ENCODE measurements at regions not wholly inside any gene's neighbourhood (a gene's known extent, or its start where the extent isn't known, plus 50 kb on each side); places are given as distances from the start of the nearest gene placed in this dataset.
"Not testable (repeated sequence)": the region's sequence is repeated elsewhere in the genome, so short reads cannot be mapped to it uniquely, and the experiment has no call there.

DNA sequence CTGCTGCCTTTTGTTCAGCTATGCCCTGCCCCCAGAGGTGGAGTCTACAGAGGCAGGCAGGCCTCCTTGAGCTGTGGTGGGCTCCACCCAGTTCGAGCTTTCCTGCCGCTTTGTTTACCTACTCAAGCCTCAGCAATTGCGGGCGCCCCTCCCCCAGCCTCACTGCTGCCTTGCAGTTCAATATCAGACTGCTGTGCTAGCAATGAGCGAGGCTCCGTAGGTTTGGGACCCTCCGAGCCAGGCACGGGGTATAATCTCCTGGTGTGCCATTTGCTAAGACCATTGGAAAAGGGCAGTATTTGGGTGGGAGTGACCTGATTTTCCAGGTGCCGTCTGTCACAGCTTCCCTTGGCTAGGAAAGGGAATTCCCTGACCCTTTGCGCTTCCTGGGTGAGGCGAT, 51.9 kb downstream of the DIPK2A start:
- not testable (repeated sequence) for DNase-seq (ENCODE audit: low read depth)

DNA sequence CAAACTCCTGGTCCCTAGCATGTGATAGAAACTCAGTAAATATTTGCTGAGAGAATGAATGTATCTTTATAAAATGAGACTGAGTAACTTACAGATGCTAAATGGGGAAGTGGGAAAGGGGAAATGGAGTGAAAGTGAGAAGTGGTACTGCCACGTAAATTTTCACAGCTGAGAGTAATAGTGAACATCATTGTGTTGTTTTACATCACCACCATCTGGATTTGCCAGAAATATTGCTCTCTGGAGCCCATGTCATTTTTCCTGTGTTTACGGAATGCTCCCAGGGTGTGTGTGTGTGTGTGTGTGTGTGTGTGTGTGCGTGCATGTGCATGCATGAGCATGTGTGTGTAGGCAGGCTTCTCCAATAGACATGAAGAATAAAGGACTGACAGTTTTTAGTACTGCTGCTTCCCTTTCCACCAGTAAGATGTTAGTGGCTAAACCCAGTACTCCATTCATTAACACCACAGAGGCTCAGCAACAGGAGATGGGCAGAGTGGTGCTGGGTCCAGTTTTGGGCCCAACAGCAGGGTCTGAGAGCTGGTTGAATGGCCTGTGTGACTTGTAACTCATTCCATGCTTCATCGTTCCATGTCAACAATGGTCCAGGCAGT, 57.3 kb downstream of the DIPK2A start:
- no peak for DNase-seq (ENCODE audit: low read depth)

DNA sequence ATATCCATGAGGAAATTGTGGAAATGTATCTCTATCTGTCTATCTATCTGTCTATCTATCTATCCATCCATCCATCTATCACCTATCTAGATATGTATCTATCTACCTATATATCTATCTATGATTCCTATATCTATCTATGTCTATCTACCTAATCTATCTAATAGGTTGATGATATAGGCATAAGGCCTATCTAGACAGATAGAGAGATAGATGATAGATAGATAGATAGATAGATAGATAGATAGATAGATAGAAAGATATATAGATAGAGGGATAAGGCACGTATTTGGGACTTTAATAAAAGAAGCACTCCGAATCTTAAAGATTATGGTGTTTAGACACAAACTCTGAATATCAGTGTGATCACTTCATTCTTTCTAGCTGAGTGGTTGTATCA, 58.1 kb downstream of the DIPK2A start:
- DNase-seq (ENCODE audit: low read depth), result no peak

DNA sequence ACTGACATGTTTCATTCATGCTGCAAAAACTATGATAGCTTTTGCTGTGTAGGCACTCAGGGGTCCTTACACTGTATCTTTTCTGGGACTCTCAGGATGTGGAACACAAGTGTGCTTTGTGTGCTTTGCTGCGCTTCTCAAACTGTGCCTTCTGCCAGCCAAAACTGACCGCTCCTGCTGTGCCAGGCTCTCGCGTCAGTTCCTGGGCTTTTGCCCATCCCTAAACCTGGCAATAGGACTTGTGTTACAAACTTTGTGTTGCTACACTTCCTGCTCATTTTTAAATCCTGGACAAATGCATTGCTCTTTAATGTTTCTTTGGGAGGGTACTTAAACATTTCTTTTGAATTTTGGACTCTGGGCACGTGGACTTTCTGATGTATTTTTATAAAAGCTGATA, 60.3 kb downstream of the DIPK2A start:
- DNase-seq (ENCODE audit: low read depth), result peak; percentile 5

DNA sequence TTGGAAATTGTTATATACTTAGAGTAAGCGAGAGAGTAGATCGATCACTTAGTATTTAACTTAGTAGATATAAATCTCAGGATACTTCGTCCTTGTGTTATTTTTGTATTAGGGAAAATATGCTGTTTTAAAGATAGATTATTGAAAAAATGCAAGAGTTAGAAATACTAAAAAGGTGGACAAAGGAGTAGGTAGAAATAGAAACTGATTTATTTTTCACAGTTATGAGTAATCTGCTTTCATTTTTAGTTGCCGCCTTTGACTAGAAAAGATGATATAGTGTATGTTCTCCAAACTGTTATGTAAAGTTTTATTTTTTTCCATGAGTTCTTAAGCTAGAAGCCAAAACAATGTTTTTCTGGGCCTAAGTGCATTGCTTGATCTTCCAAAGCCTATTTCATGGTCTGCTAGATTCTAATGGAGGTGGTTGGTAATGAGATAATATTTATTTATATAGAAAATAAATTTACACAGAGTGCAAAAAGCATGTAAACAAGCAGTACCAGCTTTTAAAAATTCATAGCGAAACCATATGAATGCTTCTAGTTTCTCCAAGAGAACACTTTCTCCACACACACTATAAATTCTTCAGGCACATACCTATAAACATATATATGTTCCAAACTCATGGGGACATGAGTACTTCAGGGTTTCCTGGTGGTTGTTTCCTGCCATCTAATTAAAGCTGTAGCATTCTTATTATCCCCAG, 61.1 kb downstream of the DIPK2A start:
- no peak for DNase-seq (ENCODE audit: low read depth)

DNA sequence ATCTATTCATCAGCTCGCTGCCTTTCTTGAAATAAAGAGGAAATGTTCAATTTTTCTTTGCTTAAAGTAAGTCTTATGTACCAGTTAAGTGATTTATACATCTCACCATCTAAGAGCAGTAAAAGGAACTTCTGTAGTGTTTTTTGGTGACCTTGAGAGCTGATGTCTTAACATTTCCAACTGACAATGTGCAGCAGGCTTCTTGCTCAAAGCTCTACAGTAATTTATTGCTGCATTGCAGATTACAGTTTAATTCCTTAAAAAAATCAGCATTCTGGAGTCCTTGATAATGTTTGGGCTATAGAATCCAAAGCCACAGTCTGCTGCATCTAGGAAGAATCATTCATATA, 61.6 kb downstream of the DIPK2A start:
- DNase-seq (ENCODE audit: low read depth), result no peak

DNA sequence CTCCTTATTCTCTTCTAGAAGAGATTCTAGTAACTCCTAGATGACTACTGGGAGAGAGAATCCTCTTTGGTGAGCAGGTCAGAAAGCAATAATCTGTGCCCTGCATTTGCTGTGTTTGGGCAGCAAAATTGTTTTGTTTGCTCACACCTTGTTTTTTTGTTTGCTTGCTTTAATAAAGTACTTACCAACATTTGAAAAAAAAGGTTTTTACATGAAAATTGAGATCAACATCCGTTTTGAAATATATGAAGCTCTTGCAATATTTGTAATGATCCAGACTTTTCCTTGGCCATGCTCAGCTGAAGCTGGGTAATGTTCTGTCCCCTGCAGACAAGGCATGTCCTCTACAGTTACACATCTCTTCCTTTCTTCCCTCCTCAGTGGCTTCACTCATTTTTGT, 62.2 kb downstream of the DIPK2A start:
- no peak for DNase-seq (ENCODE audit: low read depth)

DNA sequence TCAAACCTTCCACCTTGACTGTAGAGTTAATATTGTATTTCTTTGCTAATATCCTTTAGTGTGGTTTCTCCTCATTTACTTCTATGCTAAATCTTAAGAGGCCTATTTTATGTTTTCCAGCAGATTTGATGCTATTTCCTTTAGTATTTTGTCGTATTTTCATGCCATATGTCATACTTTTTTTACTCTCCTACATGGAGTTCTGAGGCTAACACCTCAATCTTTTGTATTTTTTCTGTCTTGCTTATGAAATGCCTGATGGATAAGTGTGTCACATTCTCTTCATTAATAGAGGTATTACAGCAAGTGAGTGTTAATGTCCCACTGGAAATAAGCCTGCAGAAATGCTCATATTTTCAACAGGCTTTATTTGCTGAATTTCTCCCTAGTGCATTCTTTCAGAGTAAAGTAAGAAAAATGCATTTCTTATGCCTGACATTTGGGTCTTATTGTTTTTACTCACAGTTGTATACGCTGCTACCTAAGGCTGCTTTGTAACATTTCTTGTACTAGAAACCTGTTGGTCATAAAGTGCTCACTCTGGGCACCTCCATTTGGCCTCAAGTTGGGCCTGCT, 63.2 kb downstream of the DIPK2A start:
- DNase-seq (ENCODE audit: low read depth), result no peak

DNA sequence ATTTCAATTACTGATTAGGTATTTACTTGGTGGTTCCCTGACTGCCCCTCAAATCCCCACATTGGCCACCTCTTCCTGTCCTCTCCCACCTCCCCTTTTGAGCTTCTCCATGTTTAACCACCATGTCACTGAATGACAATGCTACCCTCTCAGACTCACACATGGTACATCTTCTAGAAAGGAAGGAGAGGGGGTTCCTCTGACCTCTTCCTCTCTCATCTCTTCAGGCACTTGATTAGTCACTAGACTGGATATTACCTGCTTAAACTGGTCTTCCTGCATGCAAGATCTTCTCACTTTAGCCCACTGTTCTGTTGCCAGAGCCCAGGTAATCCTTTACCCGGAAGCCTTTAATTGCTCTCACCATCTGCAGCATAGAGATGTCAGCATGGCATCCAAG, 64.9 kb downstream of the DIPK2A start:
- no peak for DNase-seq (ENCODE audit: low read depth)

DNA sequence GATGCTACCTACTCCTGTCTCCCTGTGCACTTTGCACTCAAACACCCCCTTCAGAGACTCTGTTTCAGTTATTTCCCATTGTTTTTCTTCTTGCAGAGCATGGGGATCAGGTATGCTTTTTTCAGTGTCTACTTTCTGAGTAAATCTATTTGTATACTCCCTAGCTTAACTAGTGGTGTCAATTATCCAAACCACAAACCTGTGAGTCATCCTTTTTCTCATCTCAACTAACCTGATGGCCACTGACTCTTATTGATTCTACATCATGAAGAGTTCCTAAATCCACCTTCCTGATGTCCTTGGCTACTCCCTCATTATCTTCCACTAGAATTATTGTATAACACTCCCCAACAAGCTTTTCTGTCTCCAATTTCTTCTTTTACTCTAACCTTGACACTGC, 68.0 kb downstream of the DIPK2A start:
- DNase-seq (ENCODE audit: low read depth), result no peak

DNA sequence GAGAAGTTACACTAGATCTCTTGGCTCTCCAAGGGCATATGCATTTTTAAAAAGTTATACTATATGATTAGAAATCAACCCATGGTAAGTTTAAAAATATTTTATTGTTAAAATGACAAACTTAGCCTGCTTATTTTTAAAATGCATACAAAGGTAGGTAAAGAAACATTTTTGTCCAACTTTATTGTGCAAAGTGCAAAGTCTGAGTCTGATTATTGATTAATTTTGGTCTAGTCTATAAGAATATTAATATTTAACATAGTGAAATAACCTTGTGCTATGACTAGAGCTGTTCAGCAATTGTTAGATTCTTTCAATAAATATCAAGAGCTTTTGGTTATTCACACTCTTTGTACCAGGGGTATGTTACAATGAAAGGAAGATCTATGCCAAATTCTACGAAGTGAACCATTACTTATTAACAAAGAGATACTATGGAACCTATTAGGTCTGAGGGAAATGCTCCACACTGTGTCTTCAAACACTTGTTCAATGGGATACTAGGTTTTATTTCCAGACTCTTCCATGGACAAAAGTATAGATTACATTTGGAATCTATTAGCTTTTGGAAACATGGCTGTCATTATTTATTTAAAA, 70.4 kb downstream of the DIPK2A start:
- no peak for DNase-seq (ENCODE audit: low read depth)

DNA sequence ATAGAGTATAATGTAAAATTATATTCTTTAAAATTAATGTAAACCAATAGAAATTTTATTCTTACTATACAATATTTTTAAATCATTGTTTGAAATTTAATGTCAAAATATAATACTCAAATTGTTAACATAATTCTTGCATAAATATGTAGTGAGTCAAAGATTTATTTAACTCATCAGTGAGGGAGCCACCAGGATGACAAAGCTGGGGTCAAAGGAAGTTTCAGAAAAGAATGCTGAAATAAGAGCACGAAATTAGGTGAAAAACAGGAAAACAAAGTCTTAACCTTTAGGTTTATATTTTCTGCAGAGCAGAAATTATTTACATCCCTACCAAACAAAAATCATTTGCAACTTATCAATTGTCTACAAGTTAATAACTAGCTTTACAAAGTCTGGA, 74.1 kb downstream of the DIPK2A start:
- no peak for DNase-seq (ENCODE audit: low read depth)

DNA sequence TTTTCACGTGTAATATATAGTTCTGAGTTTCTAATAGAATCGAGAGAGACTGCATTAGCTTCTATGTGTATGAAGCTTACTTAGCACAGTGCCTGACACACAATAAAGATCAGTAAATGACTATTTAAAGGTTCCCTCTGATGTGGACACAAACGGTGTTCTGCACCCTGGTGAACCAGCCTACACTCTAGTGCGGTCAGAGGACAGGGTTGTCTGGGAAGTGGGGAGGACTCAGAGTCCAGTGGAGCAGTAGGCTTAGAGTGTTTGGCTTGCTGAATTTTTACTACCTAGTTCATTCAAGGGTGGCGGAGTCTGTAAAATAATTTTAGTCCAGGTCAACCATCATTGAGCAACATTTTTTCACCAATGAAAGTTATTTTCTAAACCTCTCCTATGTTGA, 77.8 kb downstream of the DIPK2A start:
- no peak for DNase-seq (ENCODE audit: low read depth)

DNA sequence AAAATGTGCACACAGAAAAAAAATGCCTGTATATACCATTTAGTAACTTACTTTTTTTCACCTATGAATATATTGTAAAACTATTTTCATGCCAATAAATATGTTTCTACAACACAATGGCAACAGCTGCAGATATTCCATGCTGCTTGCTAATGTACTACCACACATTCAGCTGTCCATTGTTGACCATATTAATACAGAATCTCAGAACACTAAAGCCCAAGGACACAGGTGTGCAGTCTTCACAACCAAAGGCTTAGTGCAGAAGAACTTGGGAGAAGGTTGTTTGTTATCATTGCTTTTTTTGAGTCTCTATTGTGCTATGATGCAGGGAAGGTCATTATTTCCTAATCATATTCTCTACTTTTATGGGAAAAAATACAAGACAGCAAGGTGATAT, 79.6 kb downstream of the DIPK2A start:
- no peak for DNase-seq (ENCODE audit: low read depth)

DNA sequence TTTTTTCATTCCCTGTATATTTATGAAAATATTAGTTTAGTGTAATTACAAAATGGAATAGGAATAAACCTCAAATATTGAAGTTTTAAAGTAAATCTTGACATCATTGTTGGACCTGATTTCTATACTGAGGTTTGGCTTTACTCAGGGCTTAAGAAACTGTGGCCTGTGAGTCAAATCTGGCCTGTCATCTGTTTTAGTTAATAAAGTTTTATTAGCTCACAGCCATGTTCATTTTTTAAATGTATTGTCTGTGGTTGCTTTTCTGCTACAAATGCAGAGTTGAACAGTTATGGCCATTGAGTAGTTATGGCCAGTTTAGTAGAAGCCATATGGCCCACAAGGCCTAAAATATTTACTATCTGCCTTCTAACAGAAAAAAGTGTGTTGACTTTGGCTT, 80.7 kb downstream of the DIPK2A start:
- DNase-seq (ENCODE audit: low read depth), result no peak

DNA sequence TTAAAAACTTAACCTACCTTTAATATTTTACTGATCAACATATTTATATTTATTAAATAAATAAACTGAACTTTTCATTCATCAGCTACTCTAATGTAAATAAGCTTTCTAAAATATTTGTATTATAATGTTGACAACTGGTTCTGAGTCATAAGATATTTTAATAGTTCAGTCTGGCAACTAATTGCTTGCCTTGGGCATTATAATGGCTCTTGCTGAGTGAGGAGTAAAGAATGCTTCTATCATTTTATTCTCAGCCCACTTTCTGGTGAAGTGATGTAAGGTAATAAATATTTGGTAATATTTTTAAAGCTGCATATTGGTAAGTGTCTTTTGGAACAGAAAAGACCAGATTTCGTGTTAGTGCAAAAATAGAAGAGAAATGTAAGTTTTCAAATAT, 81.5 kb downstream of the DIPK2A start:
- peak; percentile 15 for DNase-seq (ENCODE audit: low read depth)

DNA sequence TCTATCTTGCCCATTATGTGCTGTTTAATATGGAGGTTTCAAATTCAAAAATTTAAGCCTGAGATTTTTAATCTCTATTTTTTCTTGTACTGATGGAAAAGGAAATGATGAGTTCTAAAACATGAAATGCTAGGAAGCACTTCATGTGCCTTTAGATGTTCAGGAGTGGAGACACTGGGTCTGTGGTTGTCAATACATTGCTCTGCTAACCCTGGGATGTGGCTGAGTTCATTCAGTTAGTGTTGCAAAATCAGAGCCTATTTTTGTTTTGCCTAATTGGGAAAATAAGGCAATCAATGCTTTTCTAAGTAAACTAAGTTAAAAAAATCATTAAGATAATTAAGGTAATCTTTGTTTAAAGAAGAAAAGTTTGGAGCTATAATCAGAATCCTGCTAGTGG, 83.1 kb downstream of the DIPK2A start:
- no peak for DNase-seq (ENCODE audit: low read depth)

DNA sequence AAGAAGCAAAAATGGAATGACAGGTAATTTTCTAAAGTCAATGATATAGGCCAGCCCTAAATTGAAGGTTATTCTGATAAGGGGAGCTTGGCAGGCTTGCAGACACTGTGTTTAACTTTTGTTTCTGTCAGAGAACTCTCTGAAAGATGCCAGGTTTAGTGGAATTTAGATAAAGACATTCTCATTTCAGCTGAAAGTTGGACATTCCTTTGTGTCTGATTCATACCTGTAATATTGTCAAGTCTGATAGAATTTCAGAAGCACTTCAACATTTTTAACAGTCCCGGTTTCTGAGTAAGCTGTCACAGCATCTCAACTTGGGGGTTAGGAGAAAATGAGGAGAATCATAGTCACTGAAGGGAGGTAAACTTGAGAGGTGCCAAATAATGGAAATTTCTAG, 84.0 kb downstream of the DIPK2A start:
- no peak for DNase-seq (ENCODE audit: low read depth)

DNA sequence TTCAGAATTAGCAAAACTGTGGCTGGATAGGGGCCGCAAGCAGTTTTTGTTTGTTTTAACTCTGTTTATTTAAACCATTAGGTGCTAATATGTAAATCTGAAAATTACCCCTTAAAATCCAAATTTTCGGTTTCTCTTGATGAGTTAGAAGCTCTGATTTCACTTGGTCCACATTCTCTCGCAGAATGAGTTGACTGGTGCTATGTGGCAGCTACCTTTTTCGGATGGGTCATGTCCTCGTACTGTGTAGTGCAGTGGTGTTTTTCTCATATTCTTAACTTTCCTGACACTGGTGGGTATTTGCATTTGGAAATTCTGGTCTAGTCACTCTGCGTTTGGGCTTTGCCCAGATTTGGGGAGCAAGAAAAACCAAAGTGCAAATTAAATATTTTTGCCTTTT, 87.1 kb downstream of the DIPK2A start:
- no peak for DNase-seq (ENCODE audit: low read depth)

DNA sequence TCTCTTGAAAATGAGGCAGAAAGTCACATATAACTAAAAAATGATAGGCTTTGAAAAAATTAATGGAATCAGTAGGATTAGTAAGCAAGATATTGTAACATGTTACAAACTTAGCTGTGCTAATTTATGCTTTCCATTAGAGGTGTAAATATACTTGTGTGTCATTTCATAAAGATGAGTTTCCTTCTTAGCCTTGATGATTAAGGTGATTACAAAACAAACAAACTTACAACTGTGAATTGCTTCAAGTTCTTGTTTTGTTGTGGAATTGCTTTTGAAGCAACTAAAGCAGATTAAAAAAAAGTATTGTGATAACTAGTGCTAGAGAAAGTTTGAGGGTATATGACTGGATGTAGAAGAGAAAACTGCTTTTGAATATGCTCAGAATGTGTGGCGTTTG, 87.9 kb downstream of the DIPK2A start:
- no peak for DNase-seq (ENCODE audit: low read depth)

DNA sequence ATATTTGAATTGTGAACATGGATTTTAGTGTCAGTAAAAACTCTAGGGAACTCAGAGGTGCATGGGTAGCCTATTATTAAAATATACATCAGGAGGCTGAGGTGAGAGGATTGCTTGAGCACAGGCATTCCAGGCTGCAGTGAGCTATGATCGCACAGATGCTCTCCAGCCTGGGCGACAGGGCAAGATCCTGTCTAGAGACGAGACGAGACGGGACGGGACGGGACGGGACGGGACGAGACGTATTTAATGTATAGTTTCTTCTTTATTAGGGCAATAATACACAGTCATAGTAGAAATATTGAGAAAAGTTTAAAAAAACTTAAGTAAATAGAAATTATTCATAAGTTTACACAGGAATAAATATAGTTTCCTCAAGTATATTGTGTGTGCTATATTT, 89.3 kb downstream of the DIPK2A start:
- DNase-seq (ENCODE audit: low read depth), result no peak

DNA sequence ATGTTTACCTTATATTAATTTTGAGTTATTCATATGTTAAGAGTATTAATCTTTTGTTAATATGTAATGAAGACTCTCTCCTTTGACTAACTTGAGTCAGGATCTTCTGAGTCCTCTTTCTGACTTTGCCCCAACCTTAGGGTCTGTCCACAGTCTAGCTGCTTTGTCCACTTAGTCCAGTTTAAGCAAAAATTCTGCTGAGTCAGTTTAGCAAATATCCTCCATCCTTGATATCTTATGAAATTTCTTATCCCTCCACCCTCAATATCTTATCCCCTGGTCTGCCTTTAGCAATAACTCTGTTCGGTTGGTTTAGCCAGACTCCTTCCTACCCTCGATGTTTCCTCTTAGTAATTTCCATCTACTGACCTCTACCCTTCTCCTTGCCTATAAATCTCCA, 91.7 kb downstream of the DIPK2A start:
- no peak for DNase-seq (ENCODE audit: low read depth)

DNA sequence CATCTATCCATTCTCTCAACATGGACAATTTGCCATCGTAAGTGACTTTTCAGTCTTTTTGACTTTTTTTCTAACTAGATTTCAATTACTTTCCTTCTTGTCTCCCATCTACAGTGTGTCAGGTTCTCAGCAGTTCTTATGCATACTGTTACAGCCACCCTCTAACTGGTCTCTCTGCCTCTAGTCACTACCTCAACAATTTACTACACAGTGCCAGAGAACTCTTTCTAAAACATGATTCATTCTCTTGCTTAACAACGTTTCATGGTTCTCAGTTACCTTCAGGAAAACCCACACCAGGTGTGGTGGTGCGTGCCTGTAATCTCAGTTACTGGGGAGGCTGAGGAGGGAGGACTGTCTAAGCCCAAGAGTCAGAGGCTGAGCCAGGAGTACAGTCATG, 95.4 kb downstream of the DIPK2A start:
- no peak for DNase-seq (ENCODE audit: low read depth)

Measured in RPMI7951 (cell line).